Effector memory CD4-positive, alpha-beta T cell (primary cell): ENCODE measurements at regions not wholly inside any gene's neighbourhood (a gene's known extent, or its start where the extent isn't known, plus 50 kb on each side); places are given as distances from the start of the nearest gene placed in this dataset.

ENCODE experiments used
- DNase-seq, 3 donors: peaks; one replicate each; pipeline ENCODE4 v3.0.0-alpha.2; 2020
- H3K27ac ChIP-seq: 2 replicates; pipeline ENCODE4 v1.7.0; 2013; ENCODE audit warnings: mild to moderate bottlenecking, low read length, moderate library complexity; ENCODE audit not compliant: insufficient read depth, poor library complexity, severe bottlenecking
- H3K27me3 ChIP-seq: replicated peaks from 2 replicates; pipeline ENCODE4 v1.7.0; 2013; ENCODE audit warnings: mild to moderate bottlenecking, low read length; ENCODE audit not compliant: insufficient read depth, control insufficient read depth, poor library complexity, severe bottlenecking
- H3K36me3 ChIP-seq: 2 replicates; pipeline ENCODE4 v1.7.0; 2013; ENCODE audit warnings: mild to moderate bottlenecking, low read length, moderate library complexity; ENCODE audit not compliant: control insufficient read depth, insufficient read depth
- H3K4me1 ChIP-seq: 2 replicates; pipeline ENCODE4 v1.7.0; 2013; ENCODE audit warnings: low read length, mild to moderate bottlenecking; ENCODE audit not compliant: control insufficient read depth, insufficient read depth, poor library complexity, severe bottlenecking
- H3K4me3 ChIP-seq: 2 replicates; pipeline ENCODE4 v1.7.0; 2013; ENCODE audit warnings: low read length, low read depth, mild to moderate bottlenecking; ENCODE audit not compliant: insufficient read depth, poor library complexity, severe bottlenecking
- H3K9me3 ChIP-seq: 2 replicates; pipeline ENCODE4 v1.7.0; 2013; ENCODE audit warnings: mild to moderate bottlenecking, low read length, moderate library complexity; ENCODE audit not compliant: control insufficient read depth

GRCh38 chr21:41091616-41092015, 76.3 kb upstream of the BACE2 start:
- DNase-seq, result no peak
- H3K4me1 ChIP-seq, result no peaks in the 10 kb centered on the region
- H3K27ac ChIP-seq, result no peak overlapping the region
- no peaks in the 10 kb centered on the region for H3K27me3 ChIP-seq
- H3K4me3 ChIP-seq, result no peak overlapping the region
- no peaks in the 10 kb centered on the region for H3K9me3 ChIP-seq
- H3K36me3 ChIP-seq, result no peaks in the 10 kb centered on the region

- no peak overlapping the region for H3K4me3 ChIP-seq
- H3K4me1 ChIP-seq, result no peaks in the 10 kb centered on the region
- H3K27me3 ChIP-seq, result no peaks in the 10 kb centered on the region
- H3K9me3 ChIP-seq, result no peaks in the 10 kb centered on the region
- DNase-seq, result no peak
- no peaks in the 10 kb centered on the region for H3K36me3 ChIP-seq
- H3K27ac ChIP-seq, result no peak overlapping the region
Measured at GRCh38 chr21:41092312-41092711, 75.6 kb upstream of the BACE2 start.

GRCh38 chr21:41095983-41096382, 72.0 kb upstream of the BACE2 start:
- H3K27ac ChIP-seq, result no peak overlapping the region
- no peak overlapping the region for H3K4me3 ChIP-seq
- H3K27me3 ChIP-seq, result no peaks in the 10 kb centered on the region
- no peak for DNase-seq
- H3K4me1 ChIP-seq, result no peaks in the 10 kb centered on the region
- no peaks in the 10 kb centered on the region for H3K36me3 ChIP-seq
- H3K9me3 ChIP-seq, result no peaks in the 10 kb centered on the region

GRCh38 chr21:41098076-41098475, 69.9 kb upstream of the BACE2 start:
- no peak overlapping the region for H3K4me3 ChIP-seq
- no peak overlapping the region for H3K27ac ChIP-seq
- no peaks in the 10 kb centered on the region for H3K36me3 ChIP-seq
- no peak for DNase-seq
- no peaks in the 10 kb centered on the region for H3K4me1 ChIP-seq
- no peaks in the 10 kb centered on the region for H3K27me3 ChIP-seq
- no peaks in the 10 kb centered on the region for H3K9me3 ChIP-seq

- H3K27ac ChIP-seq, result no peak overlapping the region
- no peak for DNase-seq
Measured at GRCh38 chr21:41098481-41099042, 69.4 kb upstream of the BACE2 start.

GRCh38 chr21:41100826-41101550, 67.0 kb upstream of the BACE2 start:
- Histone ChIP-seq H3K4me1 (no peaks in the 10 kb centered on the region), H3K27me3 (no peaks in the 10 kb centered on the region)
- DNase-seq, result no peak

More at GRCh38 chr21:41098481-41099042, 69.4 kb upstream of the BACE2 start:
- H3K9me3 ChIP-seq, result no peaks in the 10 kb centered on the region
- no peaks in the 10 kb centered on the region for H3K36me3 ChIP-seq
- no peak overlapping the region for H3K4me3 ChIP-seq
- no peaks in the 10 kb centered on the region for H3K4me1 ChIP-seq
- H3K27me3 ChIP-seq, result no peaks in the 10 kb centered on the region

GRCh38 chr21:41102281-41102680, 65.7 kb upstream of the BACE2 start:
- no peaks in the 10 kb centered on the region for H3K36me3 ChIP-seq
- DNase-seq, result no peak
- H3K27ac ChIP-seq, result no peak overlapping the region
- no peaks in the 10 kb centered on the region for H3K4me1 ChIP-seq
- no peak overlapping the region for H3K4me3 ChIP-seq
- H3K27me3 ChIP-seq, result no peaks in the 10 kb centered on the region
- no peaks in the 10 kb centered on the region for H3K9me3 ChIP-seq

More at GRCh38 chr21:41100826-41101550, 67.0 kb upstream of the BACE2 start:
- no peak overlapping the region for H3K27ac ChIP-seq
- no peaks in the 10 kb centered on the region for H3K36me3 ChIP-seq
- no peaks in the 10 kb centered on the region for H3K9me3 ChIP-seq
- H3K4me3 ChIP-seq, result no peak overlapping the region

- Histone ChIP-seq H3K27ac (no peak overlapping the region), H3K9me3 (no peaks in the 10 kb centered on the region), H3K4me3 (no peak overlapping the region), H3K27me3 (no peaks in the 10 kb centered on the region), H3K36me3 (no peaks in the 10 kb centered on the region), H3K4me1 (no peaks in the 10 kb centered on the region)
- DNase-seq, result no peak
Measured at GRCh38 chr21:41107602-41108001, 60.4 kb upstream of the BACE2 start.

- no peak for DNase-seq
- no peak overlapping the region for H3K27ac ChIP-seq
Measured at GRCh38 chr21:41108668-41109585, 59.0 kb upstream of the BACE2 start.

GRCh38 chr21:41110161-41110560, 57.8 kb upstream of the BACE2 start:
- Histone ChIP-seq H3K4me1 (no peaks in the 10 kb centered on the region), H3K27me3 (no peaks in the 10 kb centered on the region), H3K9me3 (no peaks in the 10 kb centered on the region), H3K27ac (no peak overlapping the region), H3K36me3 (no peaks in the 10 kb centered on the region), H3K4me3 (no peak overlapping the region)
- DNase-seq, result no peak

More at GRCh38 chr21:41108668-41109585, 59.0 kb upstream of the BACE2 start:
- Histone ChIP-seq H3K27me3 (no peaks in the 10 kb centered on the region), H3K4me1 (no peaks in the 10 kb centered on the region), H3K4me3 (no peak overlapping the region), H3K36me3 (no peaks in the 10 kb centered on the region), H3K9me3 (no peaks in the 10 kb centered on the region)
